NCI-H345 (cell line): ENCODE measurements at regions not wholly inside any gene's neighbourhood (a gene's known extent, or its start where the extent isn't known, plus 50 kb on each side); places are given as distances from the start of the nearest gene placed in this dataset.
"Not testable (repeated sequence)": the region's sequence is repeated elsewhere in the genome, so short reads cannot be mapped to it uniquely, and the experiment has no call there.

Source experiments
- DNase-seq: peaks from one replicate; lab custom pipeline; 2025; lab: John Stamatoyannopoulos, UW

DNA sequence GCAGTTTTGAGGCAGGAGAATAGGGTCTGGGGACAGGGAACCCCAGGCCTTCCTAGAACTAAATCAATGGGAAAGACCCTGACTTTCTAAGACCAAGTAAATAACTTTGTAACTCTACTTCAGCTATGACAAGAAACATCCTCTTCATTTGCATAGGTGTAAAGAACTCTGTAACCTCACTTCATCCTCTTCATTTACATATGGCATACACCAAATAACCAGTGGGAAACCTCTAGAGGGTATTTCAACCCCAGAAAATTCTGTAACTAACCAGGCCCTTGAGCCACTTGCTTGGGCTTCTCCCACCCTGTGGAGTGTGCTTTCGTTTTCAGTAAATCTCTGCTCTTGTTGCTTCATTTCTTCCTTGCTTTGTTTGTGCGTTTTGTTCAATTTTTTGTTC is 495.6 kb downstream of the SIPA1L2 start:
- DNase-seq = no peak

DNA sequence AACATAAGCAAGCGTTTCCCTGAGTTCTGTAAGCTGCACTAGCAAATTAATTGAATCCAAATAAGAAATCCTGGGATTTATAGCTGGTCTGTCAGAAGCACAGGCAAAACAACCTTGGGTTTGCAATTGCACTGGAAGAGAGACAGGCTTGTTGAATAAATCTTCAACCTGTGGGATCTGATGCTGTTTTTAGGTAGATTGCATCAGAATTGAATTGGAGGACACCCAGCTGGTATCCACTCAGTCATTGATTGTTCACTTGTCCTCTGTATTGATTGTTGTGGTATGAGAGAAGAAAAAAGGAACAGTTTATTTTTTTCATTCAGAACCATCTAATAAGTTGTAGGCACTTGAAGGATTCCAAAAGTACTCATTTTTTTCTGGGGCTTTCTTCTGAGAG is 497.4 kb downstream of the SIPA1L2 start:
- DNase-seq = no peak

DNA sequence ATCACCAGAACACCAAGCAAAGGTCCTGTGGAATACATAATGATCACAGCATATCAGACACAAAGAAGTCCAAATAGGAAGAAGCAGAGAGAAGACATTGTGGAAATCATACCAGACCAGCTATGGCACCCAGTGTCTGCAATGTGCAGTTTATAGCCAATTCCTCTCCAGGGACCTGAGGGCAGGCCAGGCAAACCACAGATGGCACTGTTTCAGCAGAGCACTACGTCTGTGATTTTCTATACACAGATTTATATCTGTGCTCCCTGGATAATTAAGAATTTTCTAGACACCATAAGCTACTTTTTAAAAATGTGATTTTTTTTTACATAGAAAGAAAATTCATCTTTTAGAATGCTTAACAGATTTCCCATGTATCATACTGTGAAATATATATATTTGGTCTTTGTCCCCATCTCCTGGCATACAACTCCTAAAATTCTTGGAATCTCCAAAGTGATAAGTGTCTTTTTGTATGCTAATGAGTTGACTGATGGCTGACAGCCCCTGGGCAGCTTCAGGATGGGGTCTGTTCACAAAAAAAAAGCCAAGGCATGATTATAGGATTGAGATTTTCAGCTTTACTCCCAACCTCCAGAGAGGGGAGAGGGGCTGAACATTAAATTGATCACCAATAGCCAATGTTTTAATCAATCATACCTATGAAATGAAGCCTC is 498.1 kb downstream of the SIPA1L2 start:
- DNase-seq = no peak

DNA sequence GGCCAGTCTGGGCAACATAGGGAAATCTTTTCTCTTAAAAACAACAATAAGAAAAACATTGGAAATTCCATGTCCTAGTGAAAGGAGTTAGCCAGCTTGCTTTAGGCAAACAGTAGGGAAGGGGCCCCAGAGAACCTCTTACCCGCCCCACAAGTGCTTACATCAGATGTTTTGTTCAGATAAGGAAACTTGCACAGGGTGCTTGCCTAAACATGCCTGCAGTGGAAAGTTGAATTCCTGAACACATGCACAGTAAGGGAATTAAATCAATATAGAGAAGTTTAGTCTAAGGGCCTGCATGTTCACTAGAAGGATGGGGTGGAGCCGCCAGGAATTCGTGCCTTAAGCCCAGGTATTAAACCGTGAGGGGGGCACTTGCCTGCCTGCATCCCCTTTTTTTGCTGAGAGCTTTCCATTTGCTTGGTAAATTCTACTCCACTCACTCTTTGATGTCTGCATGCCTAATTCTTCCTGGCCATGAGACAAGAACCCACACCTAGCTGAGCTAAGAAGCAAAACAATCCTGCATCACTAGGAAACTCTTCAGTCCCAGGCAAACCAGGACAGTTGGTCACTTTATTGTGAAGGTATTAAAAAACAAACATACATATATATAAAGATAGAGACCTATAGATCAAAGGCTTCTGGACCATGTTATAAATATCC is 499.0 kb downstream of the SIPA1L2 start:
- DNase-seq = no peak

DNA sequence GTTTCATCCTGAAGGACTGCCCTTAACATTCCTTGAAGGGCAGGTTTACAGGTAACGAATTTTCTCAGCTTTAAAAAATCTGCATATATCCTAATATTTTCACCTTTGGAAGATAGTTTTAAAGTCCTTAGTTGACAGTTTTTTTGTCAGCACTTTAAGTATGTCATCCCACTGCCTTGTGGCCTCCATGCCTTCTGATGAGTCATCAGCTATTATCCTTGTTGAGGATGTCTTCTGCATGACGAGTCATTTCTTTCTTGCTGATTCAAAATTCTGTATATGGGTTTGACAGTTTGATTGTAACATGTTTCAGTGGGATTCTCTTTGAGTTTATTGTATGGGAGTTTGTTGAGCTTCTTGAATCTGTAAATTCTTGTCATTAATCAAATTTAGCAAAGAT is 500.6 kb downstream of the DISC1 start:
- DNase-seq = no peak

DNA sequence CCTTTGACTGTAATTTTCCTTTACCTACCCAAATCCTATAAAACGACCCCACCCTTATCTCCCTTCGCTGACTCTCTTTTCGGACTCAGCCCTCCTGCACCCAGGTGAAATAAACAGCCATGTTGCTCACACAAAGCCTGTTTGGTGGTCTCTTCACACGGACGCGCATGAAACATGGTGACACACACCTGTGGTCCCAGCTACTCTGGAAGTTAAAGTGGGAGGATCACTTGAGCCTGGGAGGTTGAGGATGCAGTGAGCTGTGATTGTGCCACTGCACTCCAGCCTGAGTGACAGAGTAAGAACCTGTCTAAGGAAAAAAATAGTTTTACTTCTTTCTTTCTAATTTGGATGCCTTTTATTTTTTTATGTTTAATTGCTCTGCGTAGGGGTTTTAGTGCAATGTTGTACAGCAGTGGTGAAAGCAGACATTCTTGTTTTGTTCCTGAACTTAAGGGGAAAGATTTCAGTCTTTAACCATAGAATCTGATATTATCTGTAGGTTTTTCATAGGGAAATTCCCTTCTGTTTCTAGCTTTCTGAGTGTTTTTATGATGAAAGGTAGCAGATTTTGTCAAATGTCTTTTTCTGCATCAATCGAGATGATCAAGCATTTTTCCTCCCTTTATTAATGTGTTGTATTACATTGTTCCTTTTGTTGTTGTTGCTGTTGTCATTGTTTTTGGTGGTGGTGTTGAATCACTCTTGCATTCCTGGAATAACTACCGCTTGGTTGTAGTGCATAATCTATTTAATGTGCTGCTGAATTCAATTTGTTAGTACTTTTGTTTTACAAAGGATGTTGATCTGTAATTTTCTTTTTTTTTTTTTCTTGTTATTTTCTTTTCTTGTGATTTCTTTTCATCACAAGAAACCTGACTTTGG is 497.4 kb downstream of the DISC1 start:
- DNase-seq = no peak

DNA sequence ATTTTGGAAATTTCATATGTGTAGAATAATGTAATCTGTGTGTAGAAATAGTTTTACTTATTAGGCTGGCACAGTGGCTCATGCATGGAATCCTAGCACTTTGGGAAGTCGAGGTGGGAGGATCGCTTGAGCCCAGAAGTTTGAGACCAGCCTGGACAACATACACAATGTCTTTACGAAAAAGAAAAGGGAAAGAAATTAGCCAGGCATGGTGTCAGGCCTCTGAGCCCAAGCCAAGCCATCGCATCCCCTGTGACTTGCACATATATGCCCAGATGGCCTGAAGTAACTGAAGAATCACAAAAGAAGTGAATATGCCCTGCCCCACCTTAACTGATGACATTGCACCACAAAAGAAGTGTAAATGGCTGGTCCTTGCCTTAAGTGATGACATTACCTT is 491.3 kb downstream of the DISC1 start:
- DNase-seq = not testable (repeated sequence)

DNA sequence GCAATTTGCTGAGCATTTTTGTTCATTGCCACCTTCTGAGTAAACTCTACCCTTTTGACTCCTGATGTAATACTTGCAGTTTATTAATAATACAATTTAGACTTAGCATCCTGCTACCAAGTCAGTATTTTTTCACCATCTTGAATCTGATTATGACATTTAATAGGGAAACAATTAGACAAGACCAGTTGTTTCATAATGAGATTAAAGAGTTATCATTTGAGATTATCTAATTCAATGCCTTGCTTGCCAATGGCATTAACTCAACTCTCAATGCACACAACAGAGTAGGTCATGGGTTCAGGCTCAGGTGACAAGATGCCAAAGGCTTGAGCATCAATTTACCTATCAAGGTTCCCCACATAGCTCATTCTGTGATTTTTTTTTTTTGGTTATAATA is 488.4 kb downstream of the DISC1 start:
- DNase-seq = no peak

DNA sequence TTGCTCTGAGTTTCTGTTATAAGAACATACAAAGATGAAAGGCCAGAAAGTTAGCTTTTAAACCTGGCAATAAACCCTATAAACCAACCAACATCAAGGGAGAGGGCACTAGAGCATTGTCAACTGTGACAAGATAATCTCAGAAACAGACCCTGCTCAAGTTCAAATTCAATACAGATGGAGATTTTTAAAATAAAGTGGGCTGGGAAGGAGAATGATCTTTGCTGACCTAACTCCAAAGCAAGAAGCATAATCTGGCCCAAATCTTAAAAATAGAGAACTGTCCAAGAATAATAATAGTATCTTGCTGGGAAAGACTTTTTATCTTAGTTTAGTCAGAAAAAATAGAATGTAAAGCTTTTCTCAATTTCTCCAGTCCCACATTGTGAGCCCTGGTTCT is 485.5 kb downstream of the DISC1 start:
- DNase-seq = no peak

DNA sequence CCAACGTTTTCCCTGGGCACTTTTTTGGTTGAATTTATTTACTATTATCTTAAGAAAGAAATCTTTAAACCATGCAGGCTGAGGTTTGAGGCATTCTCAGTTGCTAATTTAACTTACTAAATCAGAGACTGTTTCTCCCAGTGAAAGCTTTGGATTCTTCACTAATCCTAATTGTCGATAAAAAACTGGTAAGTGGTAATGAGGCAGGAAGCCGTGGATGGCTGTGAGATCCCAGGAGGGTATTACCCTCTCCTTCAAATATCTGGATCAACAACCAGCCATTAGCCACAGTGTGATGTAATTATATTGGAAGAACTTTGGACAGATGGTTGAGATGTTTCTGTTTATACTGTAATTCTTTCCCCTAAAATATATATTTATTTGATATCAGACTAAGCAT is 485.0 kb downstream of the DISC1 start:
- DNase-seq = no peak

DNA sequence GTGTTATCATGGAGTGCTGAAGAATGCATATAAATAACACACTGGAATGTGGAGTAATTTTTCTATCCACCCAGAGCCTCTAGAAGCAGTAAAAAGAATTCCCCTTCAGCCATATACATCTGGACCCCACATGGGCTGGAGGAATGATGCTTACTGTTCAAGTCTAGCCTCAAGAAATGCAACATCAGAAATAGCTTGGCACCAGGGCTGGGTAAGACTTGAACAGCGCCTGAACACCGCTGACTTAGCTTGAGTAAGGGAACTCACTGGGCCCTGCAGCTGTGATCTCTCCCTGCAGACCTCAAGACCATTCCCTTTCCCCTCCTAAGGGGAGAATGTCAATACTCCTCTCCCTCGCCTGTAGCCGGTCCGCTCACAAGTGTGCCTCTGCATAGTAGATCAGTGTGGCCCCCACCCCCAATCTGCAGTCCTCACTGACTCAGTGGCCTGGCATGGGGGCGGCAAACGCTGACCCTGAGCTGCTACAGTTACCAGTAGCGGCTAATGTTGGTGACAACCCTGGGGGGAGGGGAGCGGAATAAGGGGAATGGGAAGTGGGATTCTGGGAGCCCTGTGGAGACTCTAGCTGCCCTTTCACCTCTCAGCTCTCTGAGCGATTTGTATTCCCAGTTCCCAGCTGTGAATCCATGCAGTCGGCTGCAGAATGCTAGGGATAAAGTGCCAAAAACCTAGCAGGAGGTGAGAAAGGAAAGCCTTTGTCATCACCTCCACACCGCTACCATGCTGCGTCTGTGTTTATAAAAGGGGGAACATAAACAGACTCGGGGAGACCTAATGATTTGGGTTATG is 483.9 kb downstream of the DISC1 start:
- no peak for DNase-seq

DNA sequence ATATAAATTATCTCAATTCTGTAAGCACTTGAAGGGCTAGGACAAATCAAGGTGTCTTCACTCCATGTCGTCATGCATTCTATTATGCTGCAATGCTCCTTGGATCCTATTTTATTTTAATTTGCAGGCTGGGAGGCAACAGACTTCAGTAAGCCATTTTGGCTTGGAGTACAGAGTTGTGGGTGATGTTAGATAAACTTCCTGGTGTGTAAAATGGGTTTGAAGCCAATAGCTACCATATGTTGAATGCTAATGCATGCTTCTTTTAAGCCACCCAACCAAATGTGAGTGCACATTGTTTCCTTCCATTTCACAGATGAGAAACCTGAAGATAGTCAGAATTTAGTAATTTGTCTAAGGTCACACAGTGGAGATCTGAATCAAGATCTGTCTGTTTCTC is 482.8 kb downstream of the DISC1 start:
- no peak for DNase-seq

DNA sequence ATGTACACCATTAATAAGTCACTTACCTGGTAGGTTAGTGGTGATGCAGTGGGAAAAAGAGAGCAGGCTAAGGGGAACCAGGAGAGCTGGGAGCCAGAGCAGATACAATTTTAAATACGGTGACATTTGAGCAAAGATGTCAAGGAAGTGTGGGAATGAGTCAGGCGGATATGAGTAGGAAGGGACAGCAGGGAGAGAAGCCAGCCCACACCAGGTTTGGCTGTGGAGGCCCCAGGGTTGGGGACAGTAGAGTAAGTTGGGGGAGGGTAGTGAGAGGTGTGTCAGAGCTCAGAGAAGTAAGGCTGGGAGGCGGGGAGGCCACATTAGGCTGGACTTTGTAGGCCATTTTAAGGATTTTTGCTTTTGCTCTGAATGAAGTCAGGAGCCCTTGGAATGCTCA is 482.0 kb downstream of the DISC1 start:
- DNase-seq = no peak

DNA sequence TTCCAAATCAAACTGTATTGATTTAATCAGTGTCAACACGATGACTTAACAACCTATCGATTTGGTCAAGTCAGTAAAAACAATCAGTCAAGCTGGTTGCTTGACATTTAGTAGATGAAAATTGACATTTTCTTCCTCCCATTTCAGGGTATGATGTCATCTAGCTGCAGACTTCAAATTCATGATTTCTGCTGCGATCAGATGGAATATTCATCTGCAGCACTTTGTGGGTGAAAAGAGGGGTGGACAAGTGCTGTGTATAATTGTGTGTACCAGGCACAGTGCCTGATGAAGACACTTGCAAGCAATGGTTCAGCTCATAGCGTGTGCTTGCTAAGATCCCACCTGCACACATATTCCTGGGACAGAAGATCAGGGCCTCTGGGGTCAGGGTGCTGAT is 479.8 kb downstream of the DISC1 start:
- DNase-seq = no peak

DNA sequence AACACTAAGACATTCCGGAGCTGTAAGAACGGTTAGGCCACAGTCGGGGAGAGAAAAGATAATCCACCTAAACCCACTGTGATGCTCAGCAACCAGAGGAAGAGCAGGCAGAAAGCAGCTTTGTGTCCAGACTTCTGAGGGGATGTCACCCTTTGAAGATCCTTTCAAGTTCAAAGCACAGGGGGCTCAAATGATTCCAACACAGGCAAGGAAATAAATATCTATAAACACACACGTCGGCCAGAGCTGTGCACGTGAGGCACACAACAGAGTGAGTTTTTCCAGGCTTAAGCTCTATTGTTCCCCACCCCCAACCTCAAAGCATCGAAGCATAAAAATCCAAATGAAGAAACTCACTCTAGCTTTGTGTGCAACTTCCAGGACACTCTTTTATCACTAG is 479.0 kb downstream of the DISC1 start:
- no peak for DNase-seq

DNA sequence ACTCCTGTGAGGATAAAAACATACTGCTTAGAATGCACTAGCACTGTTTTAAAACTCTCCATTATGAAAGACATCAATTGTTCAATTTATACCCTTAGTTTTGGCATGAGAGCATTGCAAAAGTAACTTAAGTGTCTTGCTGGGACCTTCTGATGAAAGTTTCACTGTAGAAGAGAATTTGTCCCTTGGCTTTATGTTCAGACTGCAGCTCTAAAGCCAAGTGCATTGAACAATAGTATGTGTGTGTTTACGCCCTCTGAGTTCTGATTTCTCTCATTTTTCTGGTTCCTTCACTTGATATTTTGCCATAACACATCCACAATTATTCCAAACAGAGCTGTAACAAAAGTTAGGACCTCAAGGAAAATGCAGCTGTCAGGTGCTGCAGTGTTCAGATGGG is 474.6 kb downstream of the DISC1 start:
- DNase-seq = no peak

DNA sequence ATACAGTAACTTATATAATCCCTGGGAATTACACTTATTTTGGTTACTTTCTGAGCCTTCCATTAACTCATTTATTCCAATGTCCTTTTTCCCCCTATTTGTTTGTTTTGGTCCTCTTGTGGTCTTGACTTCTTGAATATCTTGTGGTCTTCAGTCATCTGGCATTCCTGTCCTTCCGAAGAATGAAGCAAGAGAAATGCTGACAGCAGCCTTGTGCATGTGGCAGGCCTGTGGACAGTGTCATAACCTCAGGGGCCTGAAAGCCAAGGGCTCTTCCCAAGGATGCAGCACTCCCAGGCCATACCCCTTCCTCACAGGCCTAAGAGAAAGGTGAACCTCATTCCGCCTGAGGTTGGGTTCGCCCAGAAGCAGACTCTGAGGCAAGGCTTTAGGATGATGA is 470.2 kb downstream of the DISC1 start:
- no peak for DNase-seq
